Stimulated activated naive CD8-positive, alpha-beta T cell treated with anti-CD3 and anti-CD28 coated beads, Interleukin-15, Interleukin-2, amounts not matched to agents 100 ng/mL and 50 ng/mL, for 24 hours (primary cell): ENCODE measurements at regions not wholly inside any gene's neighbourhood (a gene's known extent, or its start where the extent isn't known, plus 50 kb on each side); places are given as distances from the start of the nearest gene placed in this dataset.

ENCODE experiments used
- H3K27ac Mint-ChIP-seq: one replicate; pipeline ENCODE4 v1.8.0; 2021; ENCODE audit warnings: mild to moderate bottlenecking, mixed read lengths
- H3K27me3 Mint-ChIP-seq: one replicate; pipeline ENCODE4 v1.8.0; 2021; ENCODE audit warnings: mixed read lengths
- H3K36me3 Mint-ChIP-seq: one replicate; pipeline ENCODE4 v1.8.0; 2021; ENCODE audit warnings: low read depth, mixed read lengths
- H3K4me1 Mint-ChIP-seq: one replicate; pipeline ENCODE4 v1.8.0; 2021; ENCODE audit warnings: low read depth, mixed read lengths
- H3K4me3 Mint-ChIP-seq: one replicate; pipeline ENCODE4 v1.8.0; 2021; ENCODE audit warnings: mild to moderate bottlenecking, mixed read lengths
- H3K9me3 Mint-ChIP-seq: one replicate; pipeline ENCODE4 v1.8.0; 2021; ENCODE audit warnings: mixed read lengths

- no peaks in the 10 kb centered on the region for H3K4me1 Mint-ChIP-seq
- peaks cover 10% of the 10 kb centered on the region for H3K27me3 Mint-ChIP-seq
- no peaks in the 10 kb centered on the region for H3K9me3 Mint-ChIP-seq
- H3K27ac Mint-ChIP-seq = no peak overlapping the region
- H3K36me3 Mint-ChIP-seq = no peaks in the 10 kb centered on the region
- no peak overlapping the region for H3K4me3 Mint-ChIP-seq
Measured at GRCh38 chr4:89579771-89580170, 257.2 kb downstream of the SNCA start.

GRCh38 chr4:89576246-89576645 is 260.7 kb downstream of the SNCA start:
- Mint-ChIP-seq H3K27ac (no peak overlapping the region), H3K27me3 (no peaks in the 10 kb centered on the region), H3K4me3 (no peak overlapping the region), H3K36me3 (no peaks in the 10 kb centered on the region), H3K4me1 (no peaks in the 10 kb centered on the region), H3K9me3 (no peaks in the 10 kb centered on the region)

DNA sequence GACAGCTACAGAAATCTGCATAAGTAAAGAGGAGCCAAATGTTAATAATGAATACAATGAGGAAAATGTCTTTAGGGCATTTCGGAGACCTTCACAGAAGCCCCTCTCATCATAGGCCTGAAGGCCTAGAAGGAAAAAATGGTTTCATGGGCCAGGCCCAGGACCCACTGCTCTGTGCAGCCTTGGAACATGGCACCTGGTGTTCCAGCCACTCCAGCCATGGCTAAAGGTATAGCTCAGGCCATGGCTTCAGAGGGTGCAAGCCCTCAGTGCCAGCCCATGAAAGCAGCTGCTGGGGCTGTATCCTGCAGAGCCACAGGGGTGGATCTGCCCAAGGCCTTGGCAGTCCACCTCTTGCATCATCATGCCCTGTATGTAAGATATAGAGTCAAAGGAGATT is 261.1 kb downstream of the SNCA start:
- no peaks in the 10 kb centered on the region for H3K36me3 Mint-ChIP-seq
- H3K9me3 Mint-ChIP-seq = no peaks in the 10 kb centered on the region
- H3K4me1 Mint-ChIP-seq = no peaks in the 10 kb centered on the region
- no peak overlapping the region for H3K27ac Mint-ChIP-seq
- H3K4me3 Mint-ChIP-seq = no peak overlapping the region
- H3K27me3 Mint-ChIP-seq = no peaks in the 10 kb centered on the region

- Mint-ChIP-seq H3K27me3 (no peaks in the 10 kb centered on the region), H3K4me3 (no peak overlapping the region), H3K27ac (no peak overlapping the region), H3K9me3 (no peaks in the 10 kb centered on the region), H3K4me1 (no peaks in the 10 kb centered on the region), H3K36me3 (no peaks in the 10 kb centered on the region)
Measured at GRCh38 chr4:89574176-89574575, 262.8 kb downstream of the SNCA start.

DNA sequence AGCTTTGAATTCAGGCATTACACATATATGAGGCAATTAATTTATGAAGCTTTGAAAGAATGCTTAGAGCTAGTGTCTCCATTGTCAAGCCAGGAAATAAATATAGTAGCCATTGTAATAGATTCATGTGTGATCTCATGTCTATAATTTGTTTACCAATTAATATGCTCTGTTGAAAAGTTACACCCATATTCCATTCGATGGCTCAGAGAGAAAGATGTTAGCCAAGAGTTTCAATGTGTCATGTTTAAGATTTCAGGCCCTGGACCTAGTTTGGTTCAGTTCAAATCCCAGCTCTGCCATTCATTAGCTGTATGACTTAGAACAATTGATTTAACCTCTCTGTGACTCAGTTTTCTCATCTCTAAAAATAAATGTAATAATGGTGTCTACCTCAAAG is 263.3 kb downstream of the SNCA start:
- Mint-ChIP-seq H3K27me3 (no peaks in the 10 kb centered on the region), H3K36me3 (no peaks in the 10 kb centered on the region), H3K4me1 (no peaks in the 10 kb centered on the region), H3K27ac (no peak overlapping the region), H3K4me3 (no peak overlapping the region), H3K9me3 (no peaks in the 10 kb centered on the region)

GRCh38 chr4:89572224-89572858 is 264.6 kb downstream of the SNCA start:
- H3K9me3 Mint-ChIP-seq = no peaks in the 10 kb centered on the region
- H3K36me3 Mint-ChIP-seq = no peaks in the 10 kb centered on the region
- H3K4me3 Mint-ChIP-seq = no peak overlapping the region
- no peaks in the 10 kb centered on the region for H3K27me3 Mint-ChIP-seq
- no peaks in the 10 kb centered on the region for H3K4me1 Mint-ChIP-seq
- H3K27ac Mint-ChIP-seq = no peak overlapping the region

- H3K36me3 Mint-ChIP-seq = no peaks in the 10 kb centered on the region
- no peaks in the 10 kb centered on the region for H3K4me1 Mint-ChIP-seq
- H3K27ac Mint-ChIP-seq = no peak overlapping the region
- H3K4me3 Mint-ChIP-seq = no peak overlapping the region
- H3K9me3 Mint-ChIP-seq = no peaks in the 10 kb centered on the region
- peaks cover 4% of the 10 kb centered on the region for H3K27me3 Mint-ChIP-seq
Measured at GRCh38 chr4:89570931-89571330, 263.3 kb upstream of the GPRIN3 start.

DNA sequence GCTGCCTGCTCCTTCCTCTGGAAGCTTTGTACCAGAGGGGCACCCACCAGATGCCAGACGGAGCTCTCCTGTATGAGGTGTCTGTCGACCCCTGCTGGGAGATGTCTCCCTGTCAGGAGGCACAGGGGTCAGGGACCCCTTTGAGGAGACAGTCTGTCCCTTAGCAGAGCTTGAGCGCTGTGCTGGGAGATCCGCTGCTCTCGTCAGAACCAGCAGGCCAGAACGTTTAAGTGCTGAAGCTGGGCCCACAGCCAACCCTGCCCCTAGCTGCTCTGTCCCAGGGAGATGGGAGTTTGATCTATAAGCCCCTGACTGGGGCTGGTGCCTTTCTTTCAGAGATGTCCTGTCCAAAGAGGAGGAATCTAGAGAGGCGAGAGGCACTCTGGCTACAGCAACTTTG is 260.3 kb upstream of the GPRIN3 start:
- peaks cover 4% of the 10 kb centered on the region for H3K27me3 Mint-ChIP-seq
- H3K4me3 Mint-ChIP-seq = no peak overlapping the region
- no peaks in the 10 kb centered on the region for H3K36me3 Mint-ChIP-seq
- no peak overlapping the region for H3K27ac Mint-ChIP-seq
- no peaks in the 10 kb centered on the region for H3K4me1 Mint-ChIP-seq
- no peaks in the 10 kb centered on the region for H3K9me3 Mint-ChIP-seq

GRCh38 chr4:89563431-89563830 is 255.8 kb upstream of the GPRIN3 start:
- Mint-ChIP-seq H3K27ac (no peak overlapping the region), H3K4me1 (no peaks in the 10 kb centered on the region), H3K36me3 (no peaks in the 10 kb centered on the region), H3K4me3 (no peak overlapping the region), H3K27me3 (peaks cover 4% of the 10 kb centered on the region), H3K9me3 (no peaks in the 10 kb centered on the region)

GRCh38 chr4:89562746-89563145 is 255.1 kb upstream of the GPRIN3 start:
- Mint-ChIP-seq H3K27ac (no peak overlapping the region), H3K36me3 (no peaks in the 10 kb centered on the region), H3K4me1 (no peaks in the 10 kb centered on the region), H3K9me3 (no peaks in the 10 kb centered on the region), H3K4me3 (no peak overlapping the region), H3K27me3 (peaks cover 4% of the 10 kb centered on the region)

DNA sequence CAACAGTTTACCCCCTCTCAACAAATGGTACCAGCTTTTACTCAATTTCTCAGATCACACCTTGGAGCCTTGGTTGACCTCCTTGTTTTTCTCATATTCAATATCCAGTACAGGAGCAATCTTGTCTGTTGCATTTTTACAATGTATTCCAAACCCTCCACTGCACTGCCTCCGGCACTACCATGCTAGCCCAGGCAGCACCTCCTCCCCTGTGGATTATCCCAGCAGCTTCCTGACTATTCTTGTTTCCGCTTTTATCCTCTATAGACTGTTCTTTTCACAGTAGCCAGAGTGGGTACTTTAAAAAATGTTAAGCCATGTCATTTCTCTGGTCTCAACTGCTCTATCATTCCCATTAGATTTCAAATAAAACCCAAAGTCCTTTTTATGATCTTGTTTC is 253.4 kb upstream of the GPRIN3 start:
- H3K4me3 Mint-ChIP-seq = no peak overlapping the region
- no peak overlapping the region for H3K27ac Mint-ChIP-seq
- no peaks in the 10 kb centered on the region for H3K9me3 Mint-ChIP-seq
- no peaks in the 10 kb centered on the region for H3K4me1 Mint-ChIP-seq
- H3K27me3 Mint-ChIP-seq = no peaks in the 10 kb centered on the region
- H3K36me3 Mint-ChIP-seq = no peaks in the 10 kb centered on the region

- Mint-ChIP-seq H3K4me1 (no peaks in the 10 kb centered on the region), H3K4me3 (no peak overlapping the region), H3K27ac (no peak overlapping the region), H3K36me3 (no peaks in the 10 kb centered on the region), H3K9me3 (no peaks in the 10 kb centered on the region), H3K27me3 (no peaks in the 10 kb centered on the region)
Measured at GRCh38 chr4:89558147-89558546, 250.5 kb upstream of the GPRIN3 start.

GRCh38 chr4:89556601-89557305 is 249.2 kb upstream of the GPRIN3 start:
- Mint-ChIP-seq H3K4me1 (no peaks in the 10 kb centered on the region), H3K9me3 (no peaks in the 10 kb centered on the region), H3K27me3 (no peaks in the 10 kb centered on the region), H3K27ac (no peak overlapping the region), H3K36me3 (no peaks in the 10 kb centered on the region), H3K4me3 (no peak overlapping the region)

GRCh38 chr4:89551191-89551590 is 243.6 kb upstream of the GPRIN3 start:
- H3K9me3 Mint-ChIP-seq = no peaks in the 10 kb centered on the region
- H3K27me3 Mint-ChIP-seq = peaks cover 6% of the 10 kb centered on the region
- H3K36me3 Mint-ChIP-seq = no peaks in the 10 kb centered on the region
- H3K4me1 Mint-ChIP-seq = no peaks in the 10 kb centered on the region
- H3K4me3 Mint-ChIP-seq = no peak overlapping the region
- H3K27ac Mint-ChIP-seq = no peak overlapping the region

DNA sequence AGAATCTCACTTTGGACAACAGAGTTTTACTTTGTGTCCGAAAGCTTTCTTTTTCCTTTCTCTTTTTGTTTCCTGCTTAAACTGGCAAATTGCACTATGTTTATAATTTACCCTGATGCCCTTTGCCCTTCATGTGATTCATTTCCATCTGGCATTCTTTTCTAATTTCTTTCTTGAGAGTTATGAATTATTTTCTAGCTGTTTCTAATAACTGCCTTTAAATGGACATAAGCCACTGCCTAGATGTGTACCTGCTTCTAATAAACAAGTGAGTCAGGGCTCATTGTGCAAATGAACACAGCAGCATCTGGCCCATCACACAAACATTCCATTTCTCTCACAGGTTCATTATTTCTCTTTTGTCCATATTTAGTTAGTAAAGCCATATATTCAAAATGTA is 242.3 kb upstream of the GPRIN3 start:
- H3K36me3 Mint-ChIP-seq = no peaks in the 10 kb centered on the region
- peaks cover 6% of the 10 kb centered on the region for H3K27me3 Mint-ChIP-seq
- H3K4me3 Mint-ChIP-seq = no peak overlapping the region
- H3K4me1 Mint-ChIP-seq = no peaks in the 10 kb centered on the region
- H3K27ac Mint-ChIP-seq = no peak overlapping the region
- no peaks in the 10 kb centered on the region for H3K9me3 Mint-ChIP-seq

GRCh38 chr4:89545315-89545714 is 237.7 kb upstream of the GPRIN3 start:
- Mint-ChIP-seq H3K9me3 (peaks cover 16% of the 10 kb centered on the region), H3K27me3 (peaks cover 9% of the 10 kb centered on the region), H3K4me3 (no peak overlapping the region), H3K36me3 (no peaks in the 10 kb centered on the region), H3K27ac (no peak overlapping the region), H3K4me1 (no peaks in the 10 kb centered on the region)
